HepG2 (cell line): ENCODE measurements at regions not wholly inside any gene's neighbourhood (a gene's known extent, or its start where the extent isn't known, plus 50 kb on each side); places are given as distances from the start of the nearest gene placed in this dataset.
A peak's percentile ranks its signal among the peaks of the same experiment; 100 is the strongest.
"Not testable (repeated sequence)": the region's sequence is repeated elsewhere in the genome, so short reads cannot be mapped to it uniquely, and the experiment has no call there.

Experiments used
- ATAC-seq: fragments of 200-7000 bp; cut with Tn5 transposase; 3 replicates; pipeline ENCODE4 v1.9.1; 2020; ENCODE audit warnings: mild to moderate bottlenecking, moderate library complexity
- BruUV-seq: library from RNA; stranded (reverse); fragments of 400-500 nt; replicated peaks from 2 replicates; lab custom pipeline; 2021; lab: Mats Ljungman, UMichigan
- CTCF ChIA-PET: fragments of 300-600 bp; formaldehyde crosslinking; extraction: SDS; loops from one replicate; lab custom pipeline; 2021; ENCODE audit warnings: low total read pairs, inconsistent platforms, low intra/inter-chr PET ratio; lab: Yijun Ruan, JAX
- POLR2A ChIA-PET: fragments of 350-600 bp; sonication (Branson Sonifier 250); formaldehyde crosslinking; loops from one replicate; lab custom pipeline; 2020; ENCODE audit warnings: antibody characterized with exemption, inconsistent platforms; lab: Yijun Ruan, JAX
- DNase-seq: peaks from one replicate; pipeline ENCODE4 v3.0.0-alpha.2; 2015; ENCODE audit warnings: low spot score
- FAIRE-seq: peaks from 3 replicates; lab custom pipeline; 2011; peaks lifted over from hg19 to GRCh38; lab: Jason Lieb, UNC
- H2AFZ ChIP-seq: one replicate; pipeline ENCODE4 v1.6.1; 2011; ENCODE audit warnings: low read length, inconsistent platforms
- H3K27ac ChIP-seq: fragments of 300-600 bp; 3 replicates; pipeline ENCODE4 v1.8.0; 2011; ENCODE audit warnings: mixed run types, mild to moderate bottlenecking, mixed read lengths, low read length, inconsistent platforms; ENCODE audit not compliant: insufficient read depth; ENCODE audit errors: extremely low read length
- H3K27me3 ChIP-seq, 2 experiments: fragments of 200-600 bp in 1 of 2; 2 replicates in 1 of 2; 3 replicates in 1 of 2; pipeline versions ENCODE4 v1.6.0 to v1.8.0; 2011; ENCODE audit warnings: low read length in 2 of 2, mild to moderate bottlenecking in 2 of 2, moderate library complexity in 2 of 2, inconsistent platforms in 1 of 2; ENCODE audit not compliant: insufficient read depth in 2 of 2, control insufficient read depth in 1 of 2
- H3K36me3 ChIP-seq, 2 experiments: fragments of 200-600 bp in 1 of 2; replicated peaks in 1 of 2; 2 replicates in 1 of 2; 3 replicates in 1 of 2; pipeline versions ENCODE4 v1.5.1 to v1.8.0; 2011; ENCODE audit warnings: low read length in 2 of 2, inconsistent platforms in 1 of 2; ENCODE audit not compliant: insufficient read depth in 2 of 2, control insufficient read depth in 1 of 2
- H3K4me1 ChIP-seq: 2 replicates; pipeline ENCODE4 v1.5.1; 2012; ENCODE audit warnings: low read length, inconsistent platforms; ENCODE audit not compliant: insufficient read depth
- H3K4me2 ChIP-seq: 2 replicates; pipeline ENCODE4 v1.6.0; 2011; ENCODE audit warnings: low read depth, low read length, inconsistent platforms
- H3K4me3 ChIP-seq, 3 experiments: fragments of 200-600 bp in 1 of 3; sonication (generic), shearing (Covaris generic) in 1 of 3; replicated peaks in 1 of 3; 2 replicates each; pipeline ENCODE4 v1.5.1; 2011 to 2016; ENCODE audit warnings: low read length in 3 of 3, inconsistent platforms in 2 of 3, low read depth in 2 of 3, mild to moderate bottlenecking in 2 of 3, control low read depth in 1 of 3, mixed read lengths in 1 of 3; ENCODE audit not compliant: insufficient read depth in 1 of 3
- H3K79me2 ChIP-seq: one replicate; pipeline ENCODE4 v1.6.1; 2011; ENCODE audit warnings: low read length, inconsistent platforms; ENCODE audit not compliant: insufficient read depth
- H3K9ac ChIP-seq: 2 replicates; pipeline ENCODE4 v1.6.0; 2011; ENCODE audit warnings: mild to moderate bottlenecking, low read depth, low read length, inconsistent platforms; ENCODE audit not compliant: insufficient read depth
- H3K9me3 ChIP-seq: 2 replicates; pipeline ENCODE4 v1.5.1; 2012; ENCODE audit warnings: mild to moderate bottlenecking, low read length
- H4K20me1 ChIP-seq: 2 replicates; pipeline ENCODE4 v1.6.0; 2011; ENCODE audit warnings: inconsistent platforms, mild to moderate bottlenecking, low read length, moderate library complexity; ENCODE audit not compliant: insufficient read depth
- SMC3 ChIP-seq: IDR thresholded peaks from 2 replicates; pipeline ENCODE4 v1.6.1; 2011; ENCODE audit warnings: low read length, improper control_type of control experiment
- SRF ChIP-seq: IDR thresholded peaks from 2 replicates; pipeline ENCODE4 v1.6.1; 2011; ENCODE audit warnings: mild to moderate bottlenecking, low read depth, low read length, moderate library complexity
- STAG1 ChIP-seq: sonication (generic); formaldehyde crosslinking; IDR thresholded peaks from 2 replicates; pipeline ENCODE4 v1.4.0; 2020; ENCODE audit warnings: missing genetic modification reagents
- ZNF644 ChIP-seq: IDR thresholded peaks from 2 replicates; pipeline ENCODE4 v1.6.1; 2016; ENCODE audit warnings: low read depth
- WGBS: methylation state at CpG from one replicate; pipeline ENCODE4 v1.1.6; 2017; ENCODE audit warnings: low lambda C conversion rate; 5-methylcytosine and 5-hydroxymethylcytosine counted together
- in situ Hi-C: cut with HindIII; loops from 2 replicates; pipeline ENCODE4 v1.10.0; 2017; ENCODE audit warnings: low pct_unique_long_range_greater_than_20kb; ENCODE audit not compliant: extremely low pct_ligation_motif_present
- intact Hi-C: fragments of 100-400 bp; cut with micrococcal nuclease; formaldehyde crosslinking; loops from one replicate; pipeline ENCODE4 v1.10.0; 2022; ENCODE audit not compliant: unreplicated experiment
- TF ChIP-seq, protein P1 (sequence below): sonication (generic); formaldehyde crosslinking; IDR thresholded peaks from 2 replicates; pipeline ENCODE4 v1.5.1; 2020; ENCODE audit warnings: mild to moderate bottlenecking, missing genetic modification reagents, moderate library complexity
- TF ChIP-seq, protein P2 (sequence below): sonication (generic); formaldehyde crosslinking; IDR thresholded peaks from 2 replicates; pipeline ENCODE4 v1.5.0; 2020; ENCODE audit warnings: mild to moderate bottlenecking, missing genetic modification reagents, moderate library complexity

DNA sequence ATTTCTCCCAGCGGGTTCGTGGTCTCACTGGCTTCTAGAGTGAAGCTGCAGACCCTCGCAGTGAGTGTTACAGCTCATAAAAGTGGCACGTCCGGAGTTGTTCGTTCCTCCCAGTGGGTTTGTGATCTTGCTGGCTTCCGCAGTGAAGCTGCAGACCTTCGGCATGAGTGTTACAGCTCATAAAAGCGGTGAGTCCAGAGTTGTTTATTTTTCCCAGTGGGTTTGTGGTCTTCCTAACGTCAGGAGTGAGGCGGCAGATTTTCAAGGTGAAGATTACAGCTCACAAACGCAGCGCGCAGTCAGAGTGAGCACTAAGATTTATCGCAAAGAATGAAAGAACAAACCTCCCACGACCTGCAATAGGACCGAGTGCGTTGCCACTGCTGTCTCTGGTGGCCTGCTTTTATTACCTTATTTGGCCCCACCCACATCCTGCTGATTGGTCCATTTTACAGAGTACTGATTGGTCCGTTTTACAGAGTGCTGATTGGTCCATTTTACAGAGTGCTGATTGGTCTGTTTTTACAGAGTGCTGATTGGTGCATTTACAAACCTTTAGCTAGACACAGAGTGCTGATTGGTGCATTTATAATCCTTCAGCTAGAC lies 90.0 kb upstream of the SHISA6 start:
- FAIRE-seq, H4K20me1 ChIP-seq, H3K36me3 ChIP-seq, DNase-seq, H2AFZ ChIP-seq, intact Hi-C loops, H3K9ac ChIP-seq, H3K27me3 ChIP-seq, H3K27ac ChIP-seq, H3K9me3 ChIP-seq, BruUV-seq, ATAC-seq, CTCF ChIA-PET, POLR2A ChIA-PET, H3K79me2 ChIP-seq, H3K4me3 ChIP-seq, H3K4me2 ChIP-seq, in situ Hi-C loops, H3K4me1 ChIP-seq: not testable (repeated sequence)
- WGBS: 47% methylated on average over 19 of the region's 19 CpGs

DNA sequence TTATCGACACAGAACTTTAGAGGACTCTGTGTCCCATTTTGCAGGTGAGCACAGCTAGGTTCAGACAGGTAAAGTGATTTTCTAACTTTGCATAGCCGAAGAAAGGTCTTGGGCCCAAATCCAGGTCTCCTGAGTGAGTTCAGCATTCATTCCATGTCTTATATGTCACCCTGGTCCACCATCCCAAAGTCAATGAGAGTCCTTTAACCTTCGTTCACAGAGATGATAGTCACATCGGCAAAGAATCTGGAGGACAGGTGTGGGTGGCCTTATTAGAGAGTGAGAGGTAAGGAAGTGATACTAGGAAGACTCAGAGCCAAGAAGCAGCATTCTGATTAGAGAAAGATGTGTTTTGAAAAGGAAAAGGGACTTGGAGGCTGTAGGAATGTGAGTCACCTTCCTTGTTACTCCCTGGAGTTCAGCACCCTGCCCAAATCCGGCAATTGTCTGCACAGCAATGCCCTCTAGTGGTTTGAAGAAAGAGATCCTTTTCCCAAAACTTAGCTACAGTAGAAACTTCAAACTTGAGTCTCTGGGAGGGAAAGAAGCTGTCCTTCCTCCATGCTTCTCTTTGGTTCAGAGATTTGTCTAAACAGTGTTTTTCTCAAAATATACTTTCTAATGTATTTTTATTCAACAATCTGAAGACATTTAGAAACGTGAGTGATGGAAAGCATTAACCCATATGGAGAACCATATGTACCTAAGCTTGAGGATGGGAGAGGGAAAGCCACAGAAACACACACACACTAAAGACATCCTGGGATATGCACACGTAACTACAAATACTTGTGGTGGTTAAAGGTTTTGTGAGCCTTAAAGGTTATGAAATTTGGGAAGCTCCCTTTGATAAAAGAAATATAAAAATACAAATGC lies 96.4 kb upstream of the SHISA6 start:
- POLR2A ChIA-PET: no interaction called here
- Histone ChIP-seq H2AFZ (no peak overlapping the region), H3K36me3 (no peaks in the 10 kb centered on the region), H3K4me2 (no peak overlapping the region), H3K4me3 (no peak overlapping the region), H3K9me3 (no peaks in the 10 kb centered on the region), H3K4me1 (no peaks in the 10 kb centered on the region), H3K9ac (no peak overlapping the region), H3K27ac (no peak overlapping the region), H3K27me3 (no peaks in the 10 kb centered on the region), H3K79me2 (no peaks in the 10 kb centered on the region)
- WGBS: 15% methylated on average over 7 of the region's 7 CpGs
- intact Hi-C loops: loop anchor here (1.0 kb wide), 1 partner anchor 265 kb away; no protein-coding TSS in a partner anchor
- DNase-seq: peak; percentile 18
- ATAC-seq: peak; percentile 47; the same call in 2 of the 3 replicates
- TF ChIP-seq, protein P1, sequence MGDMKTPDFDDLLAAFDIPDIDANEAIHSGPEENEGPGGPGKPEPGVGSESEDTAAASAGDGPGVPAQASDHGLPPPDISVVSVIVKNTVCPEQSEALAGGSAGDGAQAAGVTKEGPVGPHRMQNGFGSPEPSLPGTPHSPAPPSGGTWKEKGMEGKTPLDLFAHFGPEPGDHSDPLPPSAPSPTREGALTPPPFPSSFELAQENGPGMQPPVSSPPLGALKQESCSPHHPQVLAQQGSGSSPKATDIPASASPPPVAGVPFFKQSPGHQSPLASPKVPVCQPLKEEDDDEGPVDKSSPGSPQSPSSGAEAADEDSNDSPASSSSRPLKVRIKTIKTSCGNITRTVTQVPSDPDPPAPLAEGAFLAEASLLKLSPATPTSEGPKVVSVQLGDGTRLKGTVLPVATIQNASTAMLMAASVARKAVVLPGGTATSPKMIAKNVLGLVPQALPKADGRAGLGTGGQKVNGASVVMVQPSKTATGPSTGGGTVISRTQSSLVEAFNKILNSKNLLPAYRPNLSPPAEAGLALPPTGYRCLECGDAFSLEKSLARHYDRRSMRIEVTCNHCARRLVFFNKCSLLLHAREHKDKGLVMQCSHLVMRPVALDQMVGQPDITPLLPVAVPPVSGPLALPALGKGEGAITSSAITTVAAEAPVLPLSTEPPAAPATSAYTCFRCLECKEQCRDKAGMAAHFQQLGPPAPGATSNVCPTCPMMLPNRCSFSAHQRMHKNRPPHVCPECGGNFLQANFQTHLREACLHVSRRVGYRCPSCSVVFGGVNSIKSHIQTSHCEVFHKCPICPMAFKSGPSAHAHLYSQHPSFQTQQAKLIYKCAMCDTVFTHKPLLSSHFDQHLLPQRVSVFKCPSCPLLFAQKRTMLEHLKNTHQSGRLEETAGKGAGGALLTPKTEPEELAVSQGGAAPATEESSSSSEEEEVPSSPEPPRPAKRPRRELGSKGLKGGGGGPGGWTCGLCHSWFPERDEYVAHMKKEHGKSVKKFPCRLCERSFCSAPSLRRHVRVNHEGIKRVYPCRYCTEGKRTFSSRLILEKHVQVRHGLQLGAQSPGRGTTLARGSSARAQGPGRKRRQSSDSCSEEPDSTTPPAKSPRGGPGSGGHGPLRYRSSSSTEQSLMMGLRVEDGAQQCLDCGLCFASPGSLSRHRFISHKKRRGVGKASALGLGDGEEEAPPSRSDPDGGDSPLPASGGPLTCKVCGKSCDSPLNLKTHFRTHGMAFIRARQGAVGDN: no peak
- TF ChIP-seq SRF (peak; percentile 52; the same call in 1 of the 2 replicates), SMC3 (peak; percentile 64; the same call in 1 of the 2 replicates), STAG1 (peak; percentile 64), ZNF644 (CRISPR knock-in tag) (no peak)
- TF ChIP-seq, protein P2, sequence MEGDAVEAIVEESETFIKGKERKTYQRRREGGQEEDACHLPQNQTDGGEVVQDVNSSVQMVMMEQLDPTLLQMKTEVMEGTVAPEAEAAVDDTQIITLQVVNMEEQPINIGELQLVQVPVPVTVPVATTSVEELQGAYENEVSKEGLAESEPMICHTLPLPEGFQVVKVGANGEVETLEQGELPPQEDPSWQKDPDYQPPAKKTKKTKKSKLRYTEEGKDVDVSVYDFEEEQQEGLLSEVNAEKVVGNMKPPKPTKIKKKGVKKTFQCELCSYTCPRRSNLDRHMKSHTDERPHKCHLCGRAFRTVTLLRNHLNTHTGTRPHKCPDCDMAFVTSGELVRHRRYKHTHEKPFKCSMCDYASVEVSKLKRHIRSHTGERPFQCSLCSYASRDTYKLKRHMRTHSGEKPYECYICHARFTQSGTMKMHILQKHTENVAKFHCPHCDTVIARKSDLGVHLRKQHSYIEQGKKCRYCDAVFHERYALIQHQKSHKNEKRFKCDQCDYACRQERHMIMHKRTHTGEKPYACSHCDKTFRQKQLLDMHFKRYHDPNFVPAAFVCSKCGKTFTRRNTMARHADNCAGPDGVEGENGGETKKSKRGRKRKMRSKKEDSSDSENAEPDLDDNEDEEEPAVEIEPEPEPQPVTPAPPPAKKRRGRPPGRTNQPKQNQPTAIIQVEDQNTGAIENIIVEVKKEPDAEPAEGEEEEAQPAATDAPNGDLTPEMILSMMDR (CRISPR knock-in tag): peak; percentile 78
- TF ChIP-seq, all 625 proteins: peak for 4
- CTCF ChIA-PET: interaction anchor here (0.6 to 2.2 kb wide), 2 partner anchors 269 to 391 kb away, joined by 3 to 14 read pairs; no protein-coding TSS in a partner anchor
- BruUV-seq: no TSS peak
- no peaks in the 10 kb centered on the region for H4K20me1 ChIP-seq
- peak; percentile 76 for FAIRE-seq
- in situ Hi-C loops: loop anchor here (5.0 kb wide), 1 partner anchor 267 kb away; no protein-coding TSS in a partner anchor
